OCI-LY3 (cell line): ENCODE measurements at regions not wholly inside any gene's neighbourhood (a gene's known extent, or its start where the extent isn't known, plus 50 kb on each side); places are given as distances from the start of the nearest gene placed in this dataset.

Experiments used
- CTCF ChIP-seq: fragments of 200-600, 300-600 bp; sonication (generic); IDR thresholded peaks from 2 replicates; pipeline ENCODE4 v1.5.1; 2014; ENCODE audit warnings: antibody characterized with exemption, low read length, low read depth
- EZH2phosphoT487 ChIP-seq: fragments of 200-600 bp; shearing (Covaris generic); IDR thresholded peaks from 2 replicates; pipeline ENCODE4 v1.6.1; 2018; ENCODE audit warnings: antibody characterized with exemption, mixed run types, low read depth

- TF ChIP-seq CTCF: no peak
- TF ChIP-seq EZH2phosphoT487: no peak
Observed at GRCh38 chr13:22357132-22357531, 686.3 kb downstream of the FGF9 start.
